ENCODE measurements at regions not wholly inside any gene's neighbourhood (a gene's known extent, or its start where the extent isn't known, plus 50 kb on each side); places are given as distances from the start of the nearest gene placed in this dataset.

DNA sequence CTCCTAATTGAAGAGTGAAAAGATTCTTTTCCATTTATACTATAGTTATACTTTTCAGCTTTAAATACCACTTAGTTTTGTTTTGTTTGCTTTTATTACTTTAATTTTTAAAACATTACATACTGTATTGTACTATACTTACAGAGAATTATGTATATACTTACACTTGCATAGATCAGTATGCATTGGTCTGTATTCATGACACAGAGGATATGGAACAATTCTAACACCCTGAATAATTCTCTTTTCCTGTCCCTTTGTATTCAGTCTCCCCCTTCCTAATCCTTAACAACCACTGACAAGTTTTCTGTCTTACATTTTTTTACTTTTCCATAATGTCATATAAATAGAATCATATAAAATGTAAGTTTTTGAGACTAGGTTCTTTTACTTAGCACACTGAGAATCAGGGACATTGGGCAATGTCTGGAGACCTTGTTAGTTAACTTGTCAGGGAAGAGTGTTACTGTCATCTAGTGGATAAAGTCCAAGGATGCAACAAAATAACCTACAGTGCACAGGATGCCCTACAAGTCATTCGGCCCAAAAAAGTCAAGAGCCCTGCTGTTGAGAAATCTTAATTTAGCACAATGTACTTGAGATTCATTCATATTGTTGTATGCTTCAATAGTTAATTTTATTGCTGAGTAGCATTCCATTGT, 95.7 kb upstream of the MCTP2 start:
- no peak for DNase-seq
- intact Hi-C loops (cut with DNase I; ENCODE audit: low total_unique reads) = no loop called here
- H3K27ac ChIP-seq = no peak overlapping the region
- H3K36me3 ChIP-seq (ENCODE audit: low read depth, missing control alignments) = no peaks in the 10 kb centered on the region
- TF ChIP-seq, protein P1, sequence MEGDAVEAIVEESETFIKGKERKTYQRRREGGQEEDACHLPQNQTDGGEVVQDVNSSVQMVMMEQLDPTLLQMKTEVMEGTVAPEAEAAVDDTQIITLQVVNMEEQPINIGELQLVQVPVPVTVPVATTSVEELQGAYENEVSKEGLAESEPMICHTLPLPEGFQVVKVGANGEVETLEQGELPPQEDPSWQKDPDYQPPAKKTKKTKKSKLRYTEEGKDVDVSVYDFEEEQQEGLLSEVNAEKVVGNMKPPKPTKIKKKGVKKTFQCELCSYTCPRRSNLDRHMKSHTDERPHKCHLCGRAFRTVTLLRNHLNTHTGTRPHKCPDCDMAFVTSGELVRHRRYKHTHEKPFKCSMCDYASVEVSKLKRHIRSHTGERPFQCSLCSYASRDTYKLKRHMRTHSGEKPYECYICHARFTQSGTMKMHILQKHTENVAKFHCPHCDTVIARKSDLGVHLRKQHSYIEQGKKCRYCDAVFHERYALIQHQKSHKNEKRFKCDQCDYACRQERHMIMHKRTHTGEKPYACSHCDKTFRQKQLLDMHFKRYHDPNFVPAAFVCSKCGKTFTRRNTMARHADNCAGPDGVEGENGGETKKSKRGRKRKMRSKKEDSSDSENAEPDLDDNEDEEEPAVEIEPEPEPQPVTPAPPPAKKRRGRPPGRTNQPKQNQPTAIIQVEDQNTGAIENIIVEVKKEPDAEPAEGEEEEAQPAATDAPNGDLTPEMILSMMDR (IDR thresholded peaks at IDR 0.05) = no peak
- TF ChIP-seq POLR2A (IDR thresholded peaks at IDR 0.05) = no peak
- H3K9me3 ChIP-seq = no peaks in the 10 kb centered on the region
- H3K4me3 ChIP-seq = no peak overlapping the region
- WGBS, 2 donors = 33 to 64% methylated on average over 1 of the region's 1 CpG
- H3K4me1 ChIP-seq = no peaks in the 10 kb centered on the region
- H3K27me3 ChIP-seq = no peaks in the 10 kb centered on the region

DNA sequence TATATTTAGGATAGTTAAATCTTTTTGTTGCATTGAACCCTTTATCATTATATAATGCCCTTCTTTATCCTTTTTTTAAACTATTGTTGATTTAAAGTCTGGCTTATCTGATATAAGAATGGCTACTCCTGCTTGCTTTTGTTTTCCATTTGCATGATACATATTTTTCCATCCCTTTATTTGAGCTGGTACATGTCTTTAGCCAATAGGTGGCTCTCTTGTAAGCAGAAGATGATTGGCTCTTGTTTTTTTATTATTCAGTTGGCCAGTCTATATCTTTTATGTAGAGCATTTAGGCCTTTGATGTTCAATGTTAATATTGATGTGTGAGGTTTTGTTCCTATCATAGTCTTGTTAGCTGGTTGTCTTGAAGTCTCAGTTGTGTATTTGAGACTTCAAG, 99.5 kb upstream of the MCTP2 start:
- Histone ChIP-seq H3K9me3 (no peaks in the 10 kb centered on the region), H3K27me3 (no peaks in the 10 kb centered on the region), H3K27ac (no peak overlapping the region), H3K4me3 (no peak overlapping the region), H3K4me1 (no peaks in the 10 kb centered on the region), H3K36me3 (ENCODE audit: low read depth, missing control alignments) (no peaks in the 10 kb centered on the region)
- TF ChIP-seq, protein P1 (IDR thresholded peaks at IDR 0.05) = no peak
- no peak for TF ChIP-seq POLR2A (IDR thresholded peaks at IDR 0.05)
- intact Hi-C loops (cut with DNase I; ENCODE audit: low total_unique reads) = no loop called here
- DNase-seq = no peak

DNA sequence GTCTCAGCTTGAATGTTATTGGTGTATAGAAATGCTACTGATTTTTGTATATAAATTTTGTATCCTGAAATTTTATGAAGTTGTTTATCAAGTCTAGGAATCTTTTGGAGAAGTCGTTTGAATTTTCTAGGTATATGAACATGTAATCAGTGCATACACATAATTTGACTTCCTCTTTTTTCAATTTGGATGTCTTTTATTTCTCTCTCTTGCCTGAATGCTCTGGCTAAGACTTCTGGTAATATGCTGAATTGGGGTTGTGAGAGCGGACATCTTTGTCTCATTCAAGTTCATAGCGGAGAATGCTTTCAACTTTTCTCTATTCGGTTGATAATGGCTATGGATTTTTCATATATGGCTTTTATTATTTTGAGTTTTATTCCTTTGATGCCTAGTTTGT, 100.9 kb upstream of the MCTP2 start:
- Histone ChIP-seq H3K27ac (no peak overlapping the region), H3K9me3 (no peaks in the 10 kb centered on the region), H3K27me3 (no peaks in the 10 kb centered on the region), H3K36me3 (ENCODE audit: low read depth, missing control alignments) (no peaks in the 10 kb centered on the region), H3K4me1 (no peaks in the 10 kb centered on the region), H3K4me3 (no peak overlapping the region)
- TF ChIP-seq, protein P1 (IDR thresholded peaks at IDR 0.05) = no peak
- no peak for TF ChIP-seq POLR2A (IDR thresholded peaks at IDR 0.05)
- intact Hi-C loops (cut with DNase I; ENCODE audit: low total_unique reads) = no loop called here
- WGBS, 2 donors = 81 to 93% methylated on average over 4 of the region's 4 CpGs
- DNase-seq = no peak

DNA sequence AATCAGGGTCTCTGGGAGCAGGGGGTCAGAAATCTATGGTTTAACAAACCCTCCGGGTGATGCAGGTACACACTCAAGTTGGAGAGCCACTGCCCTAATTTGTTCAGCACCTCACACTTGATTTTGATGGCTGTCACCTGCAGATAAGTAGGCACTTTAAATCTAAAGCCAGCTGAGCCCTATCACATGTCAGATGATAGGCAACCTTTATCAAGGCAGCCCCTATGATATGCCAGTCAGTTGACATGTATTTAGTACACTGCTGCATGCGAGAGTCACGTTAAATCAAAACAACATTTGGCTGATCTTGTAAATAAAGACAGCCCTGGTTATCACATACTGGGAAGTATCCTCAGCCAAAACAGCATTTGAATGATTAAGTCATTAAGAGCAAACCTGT, 104.4 kb upstream of the MCTP2 start:
- Histone ChIP-seq H3K36me3 (ENCODE audit: low read depth, missing control alignments) (no peaks in the 10 kb centered on the region), H3K4me3 (no peak overlapping the region), H3K27ac (no peak overlapping the region), H3K9me3 (no peaks in the 10 kb centered on the region), H3K27me3 (no peaks in the 10 kb centered on the region), H3K4me1 (no peaks in the 10 kb centered on the region)
- DNase-seq = no peak
- TF ChIP-seq, protein P1 (IDR thresholded peaks at IDR 0.05) = no peak
- no peak for TF ChIP-seq POLR2A (IDR thresholded peaks at IDR 0.05)
- intact Hi-C loops (cut with DNase I; ENCODE audit: low total_unique reads) = loop anchor here (10.0 kb wide), 1 partner anchor 1092 kb away; no protein-coding TSS in a partner anchor
- 82 to 83% methylated on average over 3 of the region's 3 CpGs for WGBS, 2 donors

DNA sequence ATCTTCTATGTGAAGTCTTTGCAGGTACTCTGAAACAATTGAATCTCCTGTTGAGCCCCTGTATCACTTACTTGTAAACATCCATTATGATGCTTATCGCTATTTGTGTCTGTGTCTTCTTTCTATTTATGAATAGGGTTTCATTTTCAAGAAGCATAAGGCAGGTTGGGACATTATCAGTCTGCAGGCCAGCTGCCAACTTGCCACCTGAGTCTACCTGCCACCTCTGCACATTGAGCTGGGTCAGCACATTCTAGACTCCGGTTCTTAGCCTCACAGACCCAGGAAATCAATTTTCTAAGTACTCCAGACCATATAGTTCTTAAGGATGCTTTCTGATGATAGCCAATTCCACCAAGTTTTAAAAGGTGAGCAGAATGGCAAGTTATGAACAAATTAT, 105.7 kb upstream of the MCTP2 start:
- TF ChIP-seq POLR2A (IDR thresholded peaks at IDR 0.05) = no peak
- TF ChIP-seq, protein P1 (IDR thresholded peaks at IDR 0.05) = no peak
- Histone ChIP-seq H3K4me3 (no peak overlapping the region), H3K27me3 (no peaks in the 10 kb centered on the region), H3K36me3 (ENCODE audit: low read depth, missing control alignments) (no peaks in the 10 kb centered on the region), H3K9me3 (no peaks in the 10 kb centered on the region), H3K27ac (no peak overlapping the region), H3K4me1 (no peaks in the 10 kb centered on the region)
- WGBS, 2 donors = 88 to 97% methylated on average over 2 of the region's 2 CpGs
- no peak for DNase-seq
- intact Hi-C loops (cut with DNase I; ENCODE audit: low total_unique reads) = loop anchor here (10.0 kb wide), 1 partner anchor 1091 kb away; no protein-coding TSS in a partner anchor

Measured in testis (tissue), 2 donors.